Vagina (tissue), 2 donors: ENCODE measurements at regions not wholly inside any gene's neighbourhood (a gene's known extent, or its start where the extent isn't known, plus 50 kb on each side); places are given as distances from the start of the nearest gene placed in this dataset.

Experiments used
- DNase-seq, 2 donors: peaks; one replicate each; pipeline ENCODE4 v3.0.0-alpha.2; 2017; ENCODE audit errors: extremely low spot score in 2 of 2
- H3K27ac ChIP-seq: fragments of 200-600 bp; sonication (generic); one replicate; pipeline ENCODE4 v1.5.1; 2019
- H3K27me3 ChIP-seq: fragments of 200-600 bp; sonication (generic); one replicate; pipeline ENCODE4 v1.5.1; 2019
- H3K36me3 ChIP-seq, 2 donors: fragments of 200-600 bp; sonication (generic); one replicate each; pipeline ENCODE4 v1.5.1; 2017 to 2019
- H3K4me1 ChIP-seq: fragments of 200-600 bp; sonication (generic); one replicate; pipeline ENCODE4 v1.5.1; 2019
- H3K4me3 ChIP-seq, 2 donors: fragments of 200-600 bp; sonication (generic); 1 replicate in 1 of 2; 2 replicates in 1 of 2; pipeline ENCODE4 v1.5.1; 2016 to 2019
- H3K9me3 ChIP-seq: fragments of 200-600 bp; sonication (generic); one replicate; pipeline ENCODE4 v1.5.1; 2019
- POLR2A ChIP-seq, 2 donors: fragments of 450-650 bp; IDR thresholded peaks; one replicate each; pipeline ENCODE4 v1.6.1; 2017; ENCODE audit warnings: antibody characterized with exemption in 2 of 2, mild to moderate bottlenecking in 2 of 2, moderate library complexity in 2 of 2
- POLR2AphosphoS5 ChIP-seq, 2 donors: sonication (generic); formaldehyde crosslinking; IDR thresholded peaks; one replicate each; pipeline ENCODE4 v1.9.0; 2017; ENCODE audit warnings: antibody characterized with exemption in 2 of 2, mild to moderate bottlenecking in 2 of 2, low read depth in 1 of 2; ENCODE audit not compliant: insufficient read depth in 1 of 2
- intact Hi-C: fragments of 100-400 bp; cut with DNase I; formaldehyde crosslinking; loops from one replicate; pipeline ENCODE4 v1.15.1; 2023
- TF ChIP-seq, protein P1 (sequence below), 3 experiments: fragments of 450-650 bp in 2 of 3; fragments of 200-600 bp in 1 of 3; sonication (generic) in 1 of 3; IDR thresholded peaks; one replicate each; pipeline ENCODE4 v1.5.1; 2017 to 2019; ENCODE audit warnings: antibody characterized with exemption in 3 of 3, mild to moderate bottlenecking in 2 of 3, moderate library complexity in 2 of 3

- TF ChIP-seq POLR2A (IDR thresholded peaks at IDR 0.05) (no peak), POLR2AphosphoS5 (IDR thresholded peaks at IDR 0.05; ENCODE audit: insufficient read depth in 1 of 2, low read depth in 1 of 2) (no peak)
- TF ChIP-seq, protein P1, sequence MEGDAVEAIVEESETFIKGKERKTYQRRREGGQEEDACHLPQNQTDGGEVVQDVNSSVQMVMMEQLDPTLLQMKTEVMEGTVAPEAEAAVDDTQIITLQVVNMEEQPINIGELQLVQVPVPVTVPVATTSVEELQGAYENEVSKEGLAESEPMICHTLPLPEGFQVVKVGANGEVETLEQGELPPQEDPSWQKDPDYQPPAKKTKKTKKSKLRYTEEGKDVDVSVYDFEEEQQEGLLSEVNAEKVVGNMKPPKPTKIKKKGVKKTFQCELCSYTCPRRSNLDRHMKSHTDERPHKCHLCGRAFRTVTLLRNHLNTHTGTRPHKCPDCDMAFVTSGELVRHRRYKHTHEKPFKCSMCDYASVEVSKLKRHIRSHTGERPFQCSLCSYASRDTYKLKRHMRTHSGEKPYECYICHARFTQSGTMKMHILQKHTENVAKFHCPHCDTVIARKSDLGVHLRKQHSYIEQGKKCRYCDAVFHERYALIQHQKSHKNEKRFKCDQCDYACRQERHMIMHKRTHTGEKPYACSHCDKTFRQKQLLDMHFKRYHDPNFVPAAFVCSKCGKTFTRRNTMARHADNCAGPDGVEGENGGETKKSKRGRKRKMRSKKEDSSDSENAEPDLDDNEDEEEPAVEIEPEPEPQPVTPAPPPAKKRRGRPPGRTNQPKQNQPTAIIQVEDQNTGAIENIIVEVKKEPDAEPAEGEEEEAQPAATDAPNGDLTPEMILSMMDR (IDR thresholded peaks at IDR 0.05): no peak
- peak overlapping the region; percentile 50 for H3K27ac ChIP-seq
- H3K4me3 ChIP-seq: no peak overlapping the region
- intact Hi-C loops: no loop called here
- no peaks in the 10 kb centered on the region for H3K36me3 ChIP-seq
- H3K4me1 ChIP-seq: peaks cover 17% of the 10 kb centered on the region
- H3K27me3 ChIP-seq: no peaks in the 10 kb centered on the region
- no peaks in the 10 kb centered on the region for H3K9me3 ChIP-seq
- no peak for DNase-seq
Observed at GRCh38 chr18:56139372-56139771, 499.0 kb downstream of the TXNL1 start.

DNA sequence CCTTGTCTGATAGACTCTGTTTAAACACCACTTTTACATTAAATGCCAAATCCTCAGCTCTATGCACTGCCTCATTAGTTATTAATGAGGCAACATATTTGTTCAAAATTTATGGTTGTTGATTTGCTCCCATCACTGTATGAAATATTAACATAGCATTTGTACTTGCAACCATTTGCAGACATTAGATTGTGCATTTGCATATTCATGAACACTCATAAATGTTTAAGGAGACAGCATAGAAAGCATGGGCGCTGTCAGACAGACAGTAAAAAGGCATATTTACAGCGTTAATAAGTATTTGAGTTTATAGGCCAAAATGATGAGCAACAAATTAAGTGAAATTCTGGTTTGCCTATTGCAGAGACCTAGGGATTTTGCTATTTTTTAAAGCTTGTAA, 502.3 kb downstream of the TXNL1 start:
- DNase-seq: no peak
- Histone ChIP-seq H3K36me3 (no peaks in the 10 kb centered on the region), H3K4me3 (no peak overlapping the region), H3K27me3 (no peaks in the 10 kb centered on the region), H3K27ac (no peak overlapping the region), H3K9me3 (no peaks in the 10 kb centered on the region), H3K4me1 (peaks cover 17% of the 10 kb centered on the region)
- intact Hi-C loops: no loop called here
- no peak for TF ChIP-seq POLR2A (IDR thresholded peaks at IDR 0.05)
- TF ChIP-seq, protein P1 (IDR thresholded peaks at IDR 0.05): no peak
- no peak for TF ChIP-seq POLR2AphosphoS5 (IDR thresholded peaks at IDR 0.05; ENCODE audit: insufficient read depth in 1 of 2, low read depth in 1 of 2)

DNA sequence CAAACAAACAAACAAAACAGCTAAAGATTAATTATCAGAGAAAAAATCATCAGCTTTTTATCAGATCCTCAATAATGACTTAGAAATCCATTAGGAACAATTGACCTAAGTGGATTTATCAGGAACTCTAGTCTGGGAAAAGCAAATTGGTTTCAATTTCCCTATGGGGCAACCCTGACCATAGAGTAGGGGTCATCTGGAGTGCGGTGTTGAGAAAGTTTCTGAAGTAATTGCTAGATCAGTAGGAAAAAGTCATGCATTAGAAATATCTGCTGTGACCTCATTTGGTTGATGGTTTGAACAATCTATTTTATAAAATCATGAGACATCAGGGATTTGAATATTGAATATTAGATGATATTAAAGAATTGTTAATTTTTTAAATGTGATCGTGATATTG, 507.9 kb downstream of the TXNL1 start:
- intact Hi-C loops: no loop called here
- no peak overlapping the region for H3K4me3 ChIP-seq
- TF ChIP-seq POLR2A (IDR thresholded peaks at IDR 0.05) (no peak), POLR2AphosphoS5 (IDR thresholded peaks at IDR 0.05; ENCODE audit: insufficient read depth in 1 of 2, low read depth in 1 of 2) (no peak)
- TF ChIP-seq, protein P1 (IDR thresholded peaks at IDR 0.05): no peak
- no peaks in the 10 kb centered on the region for H3K36me3 ChIP-seq
- DNase-seq: no peak
- H3K27me3 ChIP-seq: no peaks in the 10 kb centered on the region
- H3K9me3 ChIP-seq: no peaks in the 10 kb centered on the region
- no peaks in the 10 kb centered on the region for H3K4me1 ChIP-seq
- no peak overlapping the region for H3K27ac ChIP-seq

DNA sequence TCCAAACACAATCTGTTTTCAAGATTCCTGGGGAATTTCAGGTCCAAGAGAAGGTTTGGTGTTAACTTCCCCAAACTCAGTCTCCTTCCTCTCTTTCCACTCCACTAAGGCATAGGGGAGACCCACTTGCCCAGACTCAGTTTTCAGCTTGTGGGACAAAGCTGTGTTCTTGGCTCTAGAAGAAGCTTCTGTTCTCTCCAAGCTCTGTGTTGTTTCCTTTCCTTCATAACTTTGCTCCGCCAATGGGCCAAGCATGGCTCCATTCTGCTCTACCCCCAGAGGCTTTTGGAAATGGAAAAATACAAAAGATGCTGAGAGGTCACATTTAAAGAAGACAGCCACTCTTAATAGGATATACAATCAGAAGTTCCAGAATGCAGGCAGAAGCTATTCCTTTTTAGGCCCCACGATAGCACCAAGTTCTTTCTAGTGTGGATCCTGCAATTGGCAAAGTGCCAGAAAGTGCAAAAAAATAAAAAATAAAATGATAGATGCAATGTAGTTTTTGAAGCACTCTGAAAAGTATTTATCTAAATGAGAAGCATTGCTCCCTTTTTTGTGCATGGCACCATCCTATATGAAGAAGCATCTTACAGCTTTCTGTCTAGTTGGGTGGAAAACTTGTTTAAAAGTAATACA, 510.1 kb downstream of the TXNL1 start:
- Histone ChIP-seq H3K27me3 (no peaks in the 10 kb centered on the region), H3K27ac (peak overlapping the region; percentile 7), H3K9me3 (no peaks in the 10 kb centered on the region), H3K4me1 (peaks cover 15% of the 10 kb centered on the region), H3K4me3 (no peak overlapping the region), H3K36me3 (no peaks in the 10 kb centered on the region)
- no peak for TF ChIP-seq POLR2AphosphoS5 (IDR thresholded peaks at IDR 0.05; ENCODE audit: insufficient read depth in 1 of 2, low read depth in 1 of 2)
- TF ChIP-seq POLR2A (IDR thresholded peaks at IDR 0.05): no peak
- DNase-seq: no peak
- intact Hi-C loops: no loop called here

GRCh38 chr18:56127322-56128099, 510.9 kb downstream of the TXNL1 start:
- intact Hi-C loops: no loop called here
- peaks cover 16% of the 10 kb centered on the region for H3K4me1 ChIP-seq
- no peak for DNase-seq
- peak overlapping the region; percentile 7 for H3K27ac ChIP-seq
- H3K9me3 ChIP-seq: no peaks in the 10 kb centered on the region
- TF ChIP-seq POLR2AphosphoS5 (IDR thresholded peaks at IDR 0.05; ENCODE audit: insufficient read depth in 1 of 2, low read depth in 1 of 2) (no peak), POLR2A (IDR thresholded peaks at IDR 0.05) (no peak)
- TF ChIP-seq, protein P1 (IDR thresholded peaks at IDR 0.05): no peak
- no peaks in the 10 kb centered on the region for H3K36me3 ChIP-seq
- no peak overlapping the region for H3K4me3 ChIP-seq
- H3K27me3 ChIP-seq: no peaks in the 10 kb centered on the region
